ENCODE measurements at regions not wholly inside any gene's neighbourhood (a gene's known extent, or its start where the extent isn't known, plus 50 kb on each side); places are given as distances from the start of the nearest gene placed in this dataset.

GRCh38 chr1:194233069-194233468, 1046.7 kb upstream of the B3GALT2 start:
- in situ Hi-C loops (cut with HindIII; ENCODE audit: low pct_unique_long_range_greater_than_20kb, low sequenced_read_pairs): no loop called here
- no peak for DNase-seq (ENCODE audit: low read depth, low spot score)

GRCh38 chr1:194230351-194231144, 1044.1 kb upstream of the B3GALT2 start:
- DNase-seq (ENCODE audit: low read depth, low spot score): no peak
- in situ Hi-C loops (cut with HindIII; ENCODE audit: low pct_unique_long_range_greater_than_20kb, low sequenced_read_pairs): no loop called here

- no peak for DNase-seq (ENCODE audit: low read depth, low spot score)
- in situ Hi-C loops (cut with HindIII; ENCODE audit: low pct_unique_long_range_greater_than_20kb, low sequenced_read_pairs): no loop called here
Measured at GRCh38 chr1:194228427-194228826, 1042.0 kb upstream of the B3GALT2 start.

- in situ Hi-C loops (cut with HindIII; ENCODE audit: low pct_unique_long_range_greater_than_20kb, low sequenced_read_pairs): no loop called here
- no peak for DNase-seq (ENCODE audit: low read depth, low spot score)
Measured at GRCh38 chr1:194227161-194227560, 1040.7 kb upstream of the B3GALT2 start.

- DNase-seq (ENCODE audit: low read depth, low spot score): no peak
- in situ Hi-C loops (cut with HindIII; ENCODE audit: low pct_unique_long_range_greater_than_20kb, low sequenced_read_pairs): no loop called here
Measured at GRCh38 chr1:194225821-194226220, 1039.4 kb upstream of the B3GALT2 start.

GRCh38 chr1:194223596-194223995, 1037.2 kb upstream of the B3GALT2 start:
- in situ Hi-C loops (cut with HindIII; ENCODE audit: low pct_unique_long_range_greater_than_20kb, low sequenced_read_pairs): no loop called here

GRCh38 chr1:194215448-194215847, 1029.0 kb upstream of the B3GALT2 start:
- no peak for DNase-seq (ENCODE audit: low read depth, low spot score)
- in situ Hi-C loops (cut with HindIII; ENCODE audit: low pct_unique_long_range_greater_than_20kb, low sequenced_read_pairs): no loop called here

More at GRCh38 chr1:194223596-194223995, 1037.2 kb upstream of the B3GALT2 start:
- DNase-seq (ENCODE audit: low read depth, low spot score): no peak

GRCh38 chr1:194214735-194215134, 1028.3 kb upstream of the B3GALT2 start:
- in situ Hi-C loops (cut with HindIII; ENCODE audit: low pct_unique_long_range_greater_than_20kb, low sequenced_read_pairs): no loop called here
- DNase-seq (ENCODE audit: low read depth, low spot score): no peak

GRCh38 chr1:194209920-194210319, 1023.5 kb upstream of the B3GALT2 start:
- DNase-seq (ENCODE audit: low read depth, low spot score): no peak
- in situ Hi-C loops (cut with HindIII; ENCODE audit: low pct_unique_long_range_greater_than_20kb, low sequenced_read_pairs): no loop called here

- no peak for DNase-seq (ENCODE audit: low read depth, low spot score)
- in situ Hi-C loops (cut with HindIII; ENCODE audit: low pct_unique_long_range_greater_than_20kb, low sequenced_read_pairs): no loop called here
Measured at GRCh38 chr1:194208674-194209073, 1022.3 kb upstream of the B3GALT2 start.

GRCh38 chr1:194196562-194196961, 1010.1 kb upstream of the B3GALT2 start:
- DNase-seq (ENCODE audit: low read depth, low spot score): peak; percentile 37
- in situ Hi-C loops (cut with HindIII; ENCODE audit: low pct_unique_long_range_greater_than_20kb, low sequenced_read_pairs): no loop called here

- no peak for DNase-seq (ENCODE audit: low read depth, low spot score)
- in situ Hi-C loops (cut with HindIII; ENCODE audit: low pct_unique_long_range_greater_than_20kb, low sequenced_read_pairs): no loop called here
Measured at GRCh38 chr1:194194724-194195123, 1008.3 kb upstream of the B3GALT2 start.

- no peak for DNase-seq (ENCODE audit: low read depth, low spot score)
- in situ Hi-C loops (cut with HindIII; ENCODE audit: low pct_unique_long_range_greater_than_20kb, low sequenced_read_pairs): no loop called here
Measured at GRCh38 chr1:194184974-194185373, 998.6 kb upstream of the B3GALT2 start.

GRCh38 chr1:194184425-194184824, 998.0 kb upstream of the B3GALT2 start:
- in situ Hi-C loops (cut with HindIII; ENCODE audit: low pct_unique_long_range_greater_than_20kb, low sequenced_read_pairs): no loop called here
- DNase-seq (ENCODE audit: low read depth, low spot score): no peak

GRCh38 chr1:194181845-194182244, 995.4 kb upstream of the B3GALT2 start:
- in situ Hi-C loops (cut with HindIII; ENCODE audit: low pct_unique_long_range_greater_than_20kb, low sequenced_read_pairs): no loop called here
- DNase-seq (ENCODE audit: low read depth, low spot score): no peak

GRCh38 chr1:194176212-194176611, 989.8 kb upstream of the B3GALT2 start:
- no peak for DNase-seq (ENCODE audit: low read depth, low spot score)
- in situ Hi-C loops (cut with HindIII; ENCODE audit: low pct_unique_long_range_greater_than_20kb, low sequenced_read_pairs): no loop called here

GRCh38 chr1:194175251-194175650, 988.8 kb upstream of the B3GALT2 start:
- in situ Hi-C loops (cut with HindIII; ENCODE audit: low pct_unique_long_range_greater_than_20kb, low sequenced_read_pairs): no loop called here
- no peak for DNase-seq (ENCODE audit: low read depth, low spot score)

- in situ Hi-C loops (cut with HindIII; ENCODE audit: low pct_unique_long_range_greater_than_20kb, low sequenced_read_pairs): no loop called here
- DNase-seq (ENCODE audit: low read depth, low spot score): no peak
Measured at GRCh38 chr1:194174528-194174927, 988.1 kb upstream of the B3GALT2 start.

GRCh38 chr1:194171596-194171995, 985.2 kb upstream of the B3GALT2 start:
- in situ Hi-C loops (cut with HindIII; ENCODE audit: low pct_unique_long_range_greater_than_20kb, low sequenced_read_pairs): no loop called here
- no peak for DNase-seq (ENCODE audit: low read depth, low spot score)

Data from SK-MEL-5 (cell line).